Glutamatergic neuron (in vitro differentiated cells): ENCODE measurements at regions not wholly inside any gene's neighbourhood (a gene's known extent, or its start where the extent isn't known, plus 50 kb on each side); places are given as distances from the start of the nearest gene placed in this dataset.

ENCODE experiments used
- DNase-seq: peaks from one replicate; pipeline ENCODE4 v3.0.0; 2022
- H3K27ac Mint-ChIP-seq: one replicate; pipeline ENCODE4 v1.8.0; 2020; ENCODE audit warnings: mild to moderate bottlenecking, mixed read lengths, inconsistent platforms; ENCODE audit not compliant: unreplicated experiment
- H3K27me3 Mint-ChIP-seq: one replicate; pipeline ENCODE4 v1.8.0; 2020; ENCODE audit warnings: mild to moderate bottlenecking, moderate library complexity, mixed read lengths, inconsistent platforms; ENCODE audit not compliant: unreplicated experiment
- H3K36me3 Mint-ChIP-seq: one replicate; pipeline ENCODE4 v1.8.0; 2020; ENCODE audit warnings: mild to moderate bottlenecking, mixed read lengths, inconsistent platforms; ENCODE audit not compliant: unreplicated experiment
- H3K4me1 Mint-ChIP-seq: one replicate; pipeline ENCODE4 v1.8.0; 2020; ENCODE audit warnings: mild to moderate bottlenecking, low read depth, mixed read lengths, inconsistent platforms; ENCODE audit not compliant: unreplicated experiment
- H3K4me3 Mint-ChIP-seq: one replicate; pipeline ENCODE4 v1.8.0; 2020; ENCODE audit warnings: mild to moderate bottlenecking, mixed read lengths, inconsistent platforms; ENCODE audit not compliant: unreplicated experiment
- H3K9me3 Mint-ChIP-seq: one replicate; pipeline ENCODE4 v1.8.0; 2020; ENCODE audit warnings: mild to moderate bottlenecking, moderate library complexity, mixed read lengths, inconsistent platforms; ENCODE audit not compliant: unreplicated experiment
- TF ChIP-seq, protein P1 (sequence below): fragments of 200-600 bp; sonication (generic); IDR thresholded peaks from one replicate; pipeline ENCODE4 v1.5.0; 2021; ENCODE audit not compliant: partially characterized antibody, unreplicated experiment

DNA sequence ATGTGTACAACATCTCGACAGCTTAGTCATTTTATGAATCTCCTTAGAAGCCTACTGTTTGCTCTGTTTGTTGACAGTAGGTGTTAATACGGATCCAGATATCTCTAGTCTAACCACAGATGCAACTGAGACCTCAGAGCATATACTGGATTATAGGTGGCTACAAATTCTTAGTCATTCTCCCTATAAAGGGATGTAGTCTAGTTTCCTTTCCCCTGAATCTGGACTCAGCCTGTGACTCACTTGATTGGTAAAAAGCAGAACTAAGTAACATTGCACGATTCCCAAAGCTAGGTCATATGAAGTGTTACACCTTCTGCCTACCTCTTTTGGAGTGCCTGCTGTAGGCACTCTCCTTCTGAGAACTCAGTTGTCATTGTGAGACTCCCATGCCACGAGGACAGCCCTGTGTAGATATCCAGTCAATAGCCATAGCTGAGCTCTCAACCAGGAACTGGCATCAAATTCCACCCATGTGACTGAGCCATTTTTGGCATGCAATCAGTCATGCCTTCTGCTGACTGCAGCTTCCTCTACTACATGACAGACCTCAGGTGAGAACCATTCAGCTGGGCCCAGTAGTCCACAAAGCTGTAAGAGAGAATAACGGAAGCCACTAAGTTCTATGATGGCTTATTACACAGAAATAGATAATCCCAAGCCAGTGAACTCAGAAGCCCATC is 135.9 kb upstream of the CHRM3 start:
- H3K9me3 Mint-ChIP-seq, result no peaks in the 10 kb centered on the region
- no peaks in the 10 kb centered on the region for H3K27me3 Mint-ChIP-seq
- no peak overlapping the region for H3K27ac Mint-ChIP-seq
- H3K36me3 Mint-ChIP-seq, result no peaks in the 10 kb centered on the region
- H3K4me1 Mint-ChIP-seq, result no peaks in the 10 kb centered on the region
- TF ChIP-seq, protein P1, sequence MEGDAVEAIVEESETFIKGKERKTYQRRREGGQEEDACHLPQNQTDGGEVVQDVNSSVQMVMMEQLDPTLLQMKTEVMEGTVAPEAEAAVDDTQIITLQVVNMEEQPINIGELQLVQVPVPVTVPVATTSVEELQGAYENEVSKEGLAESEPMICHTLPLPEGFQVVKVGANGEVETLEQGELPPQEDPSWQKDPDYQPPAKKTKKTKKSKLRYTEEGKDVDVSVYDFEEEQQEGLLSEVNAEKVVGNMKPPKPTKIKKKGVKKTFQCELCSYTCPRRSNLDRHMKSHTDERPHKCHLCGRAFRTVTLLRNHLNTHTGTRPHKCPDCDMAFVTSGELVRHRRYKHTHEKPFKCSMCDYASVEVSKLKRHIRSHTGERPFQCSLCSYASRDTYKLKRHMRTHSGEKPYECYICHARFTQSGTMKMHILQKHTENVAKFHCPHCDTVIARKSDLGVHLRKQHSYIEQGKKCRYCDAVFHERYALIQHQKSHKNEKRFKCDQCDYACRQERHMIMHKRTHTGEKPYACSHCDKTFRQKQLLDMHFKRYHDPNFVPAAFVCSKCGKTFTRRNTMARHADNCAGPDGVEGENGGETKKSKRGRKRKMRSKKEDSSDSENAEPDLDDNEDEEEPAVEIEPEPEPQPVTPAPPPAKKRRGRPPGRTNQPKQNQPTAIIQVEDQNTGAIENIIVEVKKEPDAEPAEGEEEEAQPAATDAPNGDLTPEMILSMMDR, result no peak
- H3K4me3 Mint-ChIP-seq, result no peak overlapping the region
- no peak for DNase-seq

DNA sequence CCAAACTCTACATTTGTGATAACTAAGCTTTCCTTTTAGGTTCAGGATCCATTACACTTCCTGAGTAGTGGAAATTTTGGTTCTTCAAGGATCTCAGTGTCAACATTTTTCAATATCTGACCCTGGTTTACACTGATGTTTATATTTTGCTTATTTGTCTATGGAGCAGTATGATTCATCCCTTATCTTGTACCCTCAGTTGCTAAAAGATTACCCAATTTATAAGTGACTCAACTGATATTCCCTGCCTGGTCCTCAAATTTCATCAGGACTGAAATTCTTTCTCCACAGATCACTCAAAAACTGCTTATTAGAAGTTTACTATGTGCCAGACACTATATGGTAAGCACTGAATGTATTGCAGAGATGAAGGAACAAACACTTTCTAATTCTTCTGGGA is 139.1 kb upstream of the CHRM3 start:
- Mint-ChIP-seq H3K9me3 (no peaks in the 10 kb centered on the region), H3K27me3 (no peaks in the 10 kb centered on the region), H3K4me1 (no peaks in the 10 kb centered on the region), H3K36me3 (no peaks in the 10 kb centered on the region), H3K4me3 (no peak overlapping the region), H3K27ac (no peak overlapping the region)
- DNase-seq, result no peak
- TF ChIP-seq, protein P1, result no peak

DNA sequence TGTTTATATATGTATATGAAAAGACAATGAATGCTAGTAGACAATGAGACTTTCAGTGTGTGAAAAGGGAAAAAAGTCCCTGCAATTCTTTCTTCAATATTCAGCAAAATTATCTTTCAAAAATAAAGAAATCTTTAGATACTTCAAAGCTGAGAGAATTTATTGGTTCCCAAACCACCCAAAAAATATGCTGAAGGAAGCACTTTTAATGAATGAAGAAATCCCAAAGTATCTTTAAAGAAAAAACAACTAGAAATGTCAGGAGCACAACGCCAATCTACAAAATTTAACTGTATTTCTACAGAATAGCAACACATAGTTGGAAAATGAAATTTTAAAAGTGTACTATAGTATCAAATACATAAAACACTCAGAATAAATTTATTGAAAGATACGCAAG is 142.3 kb upstream of the CHRM3 start:
- H3K27me3 Mint-ChIP-seq, result no peaks in the 10 kb centered on the region
- H3K27ac Mint-ChIP-seq, result no peak overlapping the region
- TF ChIP-seq, protein P1, result no peak
- no peaks in the 10 kb centered on the region for H3K4me1 Mint-ChIP-seq
- H3K36me3 Mint-ChIP-seq, result no peaks in the 10 kb centered on the region
- no peak overlapping the region for H3K4me3 Mint-ChIP-seq
- DNase-seq, result no peak
- no peaks in the 10 kb centered on the region for H3K9me3 Mint-ChIP-seq

- H3K4me1 Mint-ChIP-seq, result no peaks in the 10 kb centered on the region
- H3K27ac Mint-ChIP-seq, result no peak overlapping the region
- H3K4me3 Mint-ChIP-seq, result no peak overlapping the region
- DNase-seq, result no peak
- H3K27me3 Mint-ChIP-seq, result no peaks in the 10 kb centered on the region
- TF ChIP-seq, protein P1, result no peak
- H3K36me3 Mint-ChIP-seq, result no peaks in the 10 kb centered on the region
- H3K9me3 Mint-ChIP-seq, result no peaks in the 10 kb centered on the region
Observed at GRCh38 chr1:239243006-239243405, 143.4 kb upstream of the CHRM3 start.

GRCh38 chr1:239242404-239242803 is 144.0 kb upstream of the CHRM3 start:
- Mint-ChIP-seq H3K4me1 (no peaks in the 10 kb centered on the region), H3K9me3 (no peaks in the 10 kb centered on the region), H3K27me3 (no peaks in the 10 kb centered on the region), H3K36me3 (no peaks in the 10 kb centered on the region), H3K4me3 (no peak overlapping the region), H3K27ac (no peak overlapping the region)
- TF ChIP-seq, protein P1, result no peak
- DNase-seq, result no peak
